H1 (cell line): ENCODE measurements at regions not wholly inside any gene's neighbourhood (a gene's known extent, or its start where the extent isn't known, plus 50 kb on each side); places are given as distances from the start of the nearest gene placed in this dataset.

Source experiments
- CTCF ChIA-PET: fragments of 300-600 bp; sonication (Branson Sonifier 250); formaldehyde crosslinking; loops from one replicate; lab custom pipeline; 2021; ENCODE audit not compliant: partially characterized antibody; lab: Charles Lee
- POLR2A ChIA-PET: fragments of 300-600 bp; sonication (Branson Sonifier 250); formaldehyde crosslinking; loops from one replicate; lab custom pipeline; 2021; ENCODE audit warnings: inconsistent platforms; ENCODE audit not compliant: partially characterized antibody; lab: Charles Lee
- DNase-seq, 2 experiments: peaks; one replicate each; pipeline versions ENCODE4 v3.0.0 to v3.0.0-alpha.2; 2010 to 2022; ENCODE audit warnings: low spot score in 2 of 2, low read depth in 1 of 2, mixed read lengths in 1 of 2
- FAIRE-seq: peaks from 2 replicates; lab custom pipeline; 2011; peaks lifted over from hg19 to GRCh38; lab: Jason Lieb, UNC
- H2AFZ ChIP-seq: 2 replicates; pipeline ENCODE4 v1.8.1; 2012; ENCODE audit warnings: low read length, inconsistent platforms
- H2AK5ac ChIP-seq: 2 replicates; pipeline ENCODE4 v1.6.1; 2013; ENCODE audit warnings: low read depth, low read length
- H2BK120ac ChIP-seq: replicated peaks from 2 replicates; pipeline ENCODE3; 2013; ENCODE audit warnings: low read depth, low read length, inconsistent platforms
- H2BK12ac ChIP-seq: 2 replicates; pipeline ENCODE4 v1.6.1; 2013; ENCODE audit warnings: low read depth, low read length
- H2BK15ac ChIP-seq: 2 replicates; pipeline ENCODE4 v1.6.1; 2013; ENCODE audit warnings: low read length
- H2BK20ac ChIP-seq: 2 replicates; pipeline ENCODE4 v1.6.1; 2013; ENCODE audit warnings: low read length
- H2BK5ac ChIP-seq: 2 replicates; pipeline ENCODE4 v1.6.1; 2013; ENCODE audit warnings: low read depth, low read length
- H3K14ac ChIP-seq: 2 replicates; pipeline ENCODE4 v1.6.1; 2013; ENCODE audit warnings: inconsistent platforms; ENCODE audit not compliant: insufficient read length
- H3K18ac ChIP-seq: 2 replicates; pipeline ENCODE4 v1.6.1; 2013; ENCODE audit warnings: low read length; ENCODE audit errors: extremely low read depth
- H3K23ac ChIP-seq: 2 replicates; pipeline ENCODE4 v1.6.1; 2013; ENCODE audit warnings: inconsistent platforms; ENCODE audit not compliant: insufficient read length
- H3K23me2 ChIP-seq: 2 replicates; pipeline ENCODE4 v1.6.1; 2013; ENCODE audit warnings: low read depth, low read length
- H3K27ac ChIP-seq: 2 replicates; pipeline ENCODE4 v1.6.1; 2011; ENCODE audit warnings: low read depth, low read length, inconsistent platforms
- H3K27me3 ChIP-seq, 4 experiments: replicated peaks in 1 of 4; 1 replicate in 1 of 4; 2 replicates in 3 of 4; pipeline versions ENCODE4 v1.6.1 to v1.8.1; 2011 to 2013; ENCODE audit warnings: low read length in 3 of 4, mild to moderate bottlenecking in 3 of 4, inconsistent platforms in 2 of 4, mixed read lengths in 2 of 4, moderate library complexity in 1 of 4; ENCODE audit not compliant: control insufficient read depth in 3 of 4, insufficient read depth in 3 of 4; ENCODE audit errors: extremely low read depth in 1 of 4
- H3K36me3 ChIP-seq, 4 experiments: 2 replicates each; pipeline versions ENCODE4 v1.6.1 to v1.8.1; 2011 to 2013; ENCODE audit warnings: mild to moderate bottlenecking in 4 of 4, low read length in 3 of 4, moderate library complexity in 2 of 4, control low read depth in 1 of 4, inconsistent platforms in 1 of 4; ENCODE audit not compliant: insufficient read depth in 4 of 4, control insufficient read depth in 2 of 4
- H3K4ac ChIP-seq: replicated peaks from 2 replicates; pipeline ENCODE3; 2013; ENCODE audit warnings: low read length, low read depth, mixed read lengths, inconsistent platforms; ENCODE audit not compliant: insufficient read length
- H3K4me1 ChIP-seq, 4 experiments: replicated peaks in 1 of 4; 1 replicate in 1 of 4; 2 replicates in 3 of 4; pipeline versions ENCODE4 v1.6.1 to v1.8.1; 2011 to 2013; ENCODE audit warnings: low read length in 3 of 4, inconsistent platforms in 2 of 4, mixed read lengths in 1 of 4; ENCODE audit not compliant: insufficient read depth in 4 of 4, control insufficient read depth in 3 of 4
- H3K4me2 ChIP-seq, 2 experiments: 2 replicates each; pipeline versions ENCODE4 v1.6.1 to v1.8.1; 2011 to 2013; ENCODE audit warnings: low read depth in 2 of 2, low read length in 2 of 2, control low read depth in 1 of 2, inconsistent platforms in 1 of 2, mild to moderate bottlenecking in 1 of 2; ENCODE audit not compliant: insufficient read depth in 1 of 2
- H3K4me3 ChIP-seq, 4 experiments: fragments of 200-600, 300-600 bp in 1 of 4; sonication (generic), shearing (Covaris generic), sonication (Bioruptor Twin) in 1 of 4; 2 replicates each; pipeline versions ENCODE4 v1.5.1 to v1.8.1; 2011 to 2016; ENCODE audit warnings: low read length in 4 of 4, low read depth in 3 of 4, control low read depth in 2 of 4, inconsistent platforms in 2 of 4, mild to moderate bottlenecking in 2 of 4, mixed read lengths in 1 of 4, moderate library complexity in 1 of 4; ENCODE audit not compliant: insufficient read depth in 2 of 4; ENCODE audit errors: extremely low read depth in 1 of 4
- H3K56ac ChIP-seq: replicated peaks from 2 replicates; pipeline ENCODE3; 2013; ENCODE audit warnings: low read depth, mild to moderate bottlenecking, mixed read lengths, low read length, inconsistent platforms; ENCODE audit not compliant: insufficient read length
- H3K79me1 ChIP-seq: 2 replicates; pipeline ENCODE4 v1.6.1; 2013; ENCODE audit warnings: low read depth, low read length, control low read depth
- H3K79me2 ChIP-seq, 2 experiments: 2 replicates each; pipeline versions ENCODE4 v1.6.1 to v1.8.1; 2012 to 2013; ENCODE audit warnings: low read length in 2 of 2, mild to moderate bottlenecking in 2 of 2, inconsistent platforms in 1 of 2; ENCODE audit not compliant: insufficient read depth in 2 of 2, control insufficient read depth in 1 of 2
- H3K9ac ChIP-seq, 4 experiments: replicated peaks in 1 of 4; 1 replicate in 1 of 4; 2 replicates in 3 of 4; pipeline versions ENCODE4 v1.6.1 to v1.8.1; 2011 to 2013; ENCODE audit warnings: low read depth in 3 of 4, low read length in 3 of 4, control low read depth in 2 of 4, mild to moderate bottlenecking in 2 of 4, moderate library complexity in 2 of 4, inconsistent platforms in 1 of 4; ENCODE audit errors: extremely low read depth in 1 of 4
- H3K9me3 ChIP-seq, 2 experiments: 2 replicates each; pipeline versions ENCODE4 v1.6.1 to v1.8.1; 2012 to 2013; ENCODE audit warnings: mild to moderate bottlenecking in 2 of 2, moderate library complexity in 2 of 2, control low read depth in 1 of 2, inconsistent platforms in 1 of 2, low read depth in 1 of 2, low read length in 1 of 2, mixed read lengths in 1 of 2; ENCODE audit not compliant: insufficient read depth in 2 of 2
- H4K20me1 ChIP-seq, 2 experiments: replicated peaks in 1 of 2; 2 replicates each; pipeline versions ENCODE3 to v1.8.1; 2011 to 2013; ENCODE audit warnings: inconsistent platforms in 2 of 2, low read length in 2 of 2, mild to moderate bottlenecking in 1 of 2; ENCODE audit not compliant: insufficient read depth in 2 of 2, control insufficient read depth in 1 of 2
- H4K5ac ChIP-seq: 2 replicates; pipeline ENCODE4 v1.6.1; 2013; ENCODE audit warnings: low read length, low read depth, mixed read lengths, inconsistent platforms; ENCODE audit not compliant: insufficient read length
- H4K8ac ChIP-seq: 2 replicates; pipeline ENCODE4 v1.8.0; 2013; ENCODE audit warnings: mild to moderate bottlenecking, moderate library complexity, low read length, inconsistent platforms; ENCODE audit not compliant: insufficient read depth; ENCODE audit errors: extremely low read depth
- H4K91ac ChIP-seq: replicated peaks from 2 replicates; pipeline ENCODE3; 2013; ENCODE audit warnings: low read length, mixed read lengths, inconsistent platforms; ENCODE audit not compliant: insufficient read length
- EGR1 ChIP-seq: IDR thresholded peaks from 2 replicates; pipeline ENCODE4 v1.6.1; 2011; ENCODE audit warnings: low read depth, low read length, borderline replicate concordance
- GABPA ChIP-seq: IDR thresholded peaks from 2 replicates; pipeline ENCODE4 v1.6.1; 2011; ENCODE audit warnings: mild to moderate bottlenecking, low read length, moderate library complexity, borderline replicate concordance; ENCODE audit not compliant: insufficient read depth
- HDAC2 ChIP-seq, 2 experiments: fragments of 300-600 bp in 1 of 2; sonication (generic) in 1 of 2; IDR thresholded peaks; 2 replicates each; pipeline ENCODE4 v1.6.1; 2011 to 2012; ENCODE audit warnings: low read depth in 2 of 2, low read length in 2 of 2, mild to moderate bottlenecking in 2 of 2, moderate library complexity in 2 of 2, borderline replicate concordance in 1 of 2, inconsistent platforms in 1 of 2
- MAFK ChIP-seq: IDR thresholded peaks from 2 replicates; pipeline ENCODE4 v1.6.1; 2012; ENCODE audit warnings: low read depth, mild to moderate bottlenecking, improper control_type of control experiment, low read length
- POLR2AphosphoS5 ChIP-seq: IDR thresholded peaks from 2 replicates; pipeline ENCODE4 v1.6.1; 2011; ENCODE audit warnings: low read depth, low read length
- SIX5 ChIP-seq: IDR thresholded peaks from 2 replicates; pipeline ENCODE4 v1.6.1; 2011; ENCODE audit warnings: mild to moderate bottlenecking, low read depth, low read length
- SP1 ChIP-seq: IDR thresholded peaks from 2 replicates; pipeline ENCODE4 v1.6.1; 2011; ENCODE audit warnings: low read depth, low read length
- TAF7 ChIP-seq: optimal IDR thresholded peaks from 2 replicates; pipeline ENCODE3; 2011; ENCODE audit warnings: low read depth, mild to moderate bottlenecking, inconsistent platforms, low read length, moderate library complexity, borderline replicate concordance
- TEAD4 ChIP-seq: IDR thresholded peaks from 2 replicates; pipeline ENCODE4 v1.6.1; 2012; ENCODE audit warnings: low read depth, low read length, inconsistent platforms, mixed read lengths
- WGBS, 2 experiments: shearing (Covaris generic) in 1 of 2; methylation state at CpG; one replicate each; pipeline versions ENCODE4 v1.1.6 to v1.1.7; 2013 to 2015; ENCODE audit warnings: low lambda C conversion rate in 2 of 2, mixed read lengths in 2 of 2, inconsistent platforms in 1 of 2, low coverage in 1 of 2, missing lambda C conversion rate in 1 of 2; ENCODE audit not compliant: insufficient replicate concordance in 2 of 2, insufficient coverage in 1 of 2, insufficient read length in 1 of 2; ENCODE audit errors: extremely low coverage in 1 of 2, missing lambda C conversion rate in 1 of 2; 5-methylcytosine and 5-hydroxymethylcytosine counted together
- TF ChIP-seq, protein P1 (sequence below): IDR thresholded peaks from 2 replicates; pipeline ENCODE4 v1.6.1; 2012; ENCODE audit warnings: inconsistent platforms

DNA sequence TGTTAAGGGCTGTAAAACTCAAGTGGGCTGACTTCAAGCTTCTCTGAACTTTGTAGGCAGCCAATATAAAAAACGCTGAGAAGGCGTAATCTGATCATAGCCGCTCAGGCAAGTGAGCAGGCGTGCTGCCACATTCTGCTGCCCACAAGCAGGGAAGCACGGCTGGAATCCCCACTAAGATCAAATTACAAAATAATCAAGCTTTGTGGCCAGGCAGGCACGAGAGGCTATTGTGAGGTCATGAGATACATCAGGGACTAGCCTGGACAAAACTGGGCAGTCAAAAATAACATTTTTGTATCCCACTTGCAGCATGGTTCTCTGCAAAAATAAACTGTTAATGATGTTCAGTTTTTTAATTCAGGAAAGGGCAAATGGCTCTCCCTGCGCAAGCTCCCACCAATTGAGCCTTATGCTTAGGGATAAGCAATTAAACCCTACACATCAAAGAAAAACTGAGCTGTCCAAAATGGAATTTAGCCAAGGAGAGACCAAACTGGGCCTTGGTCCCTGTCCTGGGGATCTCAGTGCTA is 64.0 kb downstream of the POU5F2 start:
- FAIRE-seq: peak; percentile 84
- Histone ChIP-seq H3K4me2 (peak overlapping the region; percentile 43 to 47), H3K27ac (no peak overlapping the region), H3K4me3 (peak overlapping the region in 1 of 4 experiments; percentile 5; a peak in 1 of 8 replicates)
- no peak for TF ChIP-seq EGR1
- TF ChIP-seq, protein P1, sequence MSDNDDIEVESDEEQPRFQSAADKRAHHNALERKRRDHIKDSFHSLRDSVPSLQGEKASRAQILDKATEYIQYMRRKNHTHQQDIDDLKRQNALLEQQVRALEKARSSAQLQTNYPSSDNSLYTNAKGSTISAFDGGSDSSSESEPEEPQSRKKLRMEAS: peak; percentile 44; the same call in 1 of the 2 replicates
- TF ChIP-seq HDAC2 (IDR thresholded peaks at IDR 0.05; ENCODE audit: borderline replicate concordance in 1 of 2, low read depth in 2 of 2, low read length in 2 of 2): 0 out of 4 replicates have a peak, but pooled peaks of 1 of the 2 experiments have one; percentile 43
- TF ChIP-seq POLR2AphosphoS5: no peak
- TF ChIP-seq GABPA: no peak
- TF ChIP-seq SIX5: peak; percentile 30
- TF ChIP-seq SP1: 0 out of 2 replicates have a peak, but pooled peaks have one; percentile 33
- TF ChIP-seq TAF7: peak; percentile 19
- TF ChIP-seq MAFK: peak; percentile 97
- peak; percentile 56; the same call in 1 of the 2 replicates for TF ChIP-seq TEAD4
- TF ChIP-seq, all 59 proteins: peak for 7
- no peak overlapping the region for H3K4ac ChIP-seq
- no peaks in the 10 kb centered on the region for H3K27me3 ChIP-seq
- no peak overlapping the region for H2AK5ac ChIP-seq
- 0 out of 2 replicates have a peak overlapping the region, but pooled peaks have one; percentile 1 for H2AFZ ChIP-seq
- H3K18ac ChIP-seq: no peak overlapping the region
- no peaks in the 10 kb centered on the region for H3K36me3 ChIP-seq
- no peaks in the 10 kb centered on the region for H4K20me1 ChIP-seq
- ChIA-PET POLR2A (interaction anchor here (0.6 to 1.4 kb wide), 3 partner anchors 9 to 722 kb away, joined by 3 read pairs; no protein-coding TSS in a partner anchor), CTCF (interaction anchor here (0.6 to 0.9 kb wide), 2 partner anchors 13 to 24 kb away, joined by 3 read pairs; no protein-coding TSS in a partner anchor)
- 0 out of 2 replicates have a peak overlapping the region, but pooled peaks have one; percentile 36 for H2BK20ac ChIP-seq
- H2BK15ac ChIP-seq: no peak overlapping the region
- no peaks in the 10 kb centered on the region for H3K23me2 ChIP-seq
- H4K5ac ChIP-seq: no peak overlapping the region
- H3K79me2 ChIP-seq: no peaks in the 10 kb centered on the region
- no peak overlapping the region for H3K14ac ChIP-seq
- H3K4me1 ChIP-seq: peaks cover 0 to 7% (median 6%) of the 10 kb centered on the region in 4 experiments; a peak in 6 of 7 replicates
- peak overlapping the region; percentile 67; the same call in 1 of the 2 replicates for H2BK5ac ChIP-seq
- peak overlapping the region in 1 of 4 experiments; percentile 34; a peak in 1 of 7 replicates for H3K9ac ChIP-seq
- H3K56ac ChIP-seq: no peak overlapping the region
- no peaks in the 10 kb centered on the region for H3K79me1 ChIP-seq
- 29% methylated on average over 7 of the region's 7 CpGs; no CpG with 5 or more reads in 1 of the 2 experiments for WGBS, 2 experiments
- peak in 1 of 2 experiments; percentile 13 for DNase-seq
- no peaks in the 10 kb centered on the region for H3K9me3 ChIP-seq
- H2BK12ac ChIP-seq: no peak overlapping the region; the same call in 1 of the 2 replicates
- no peak overlapping the region for H4K91ac ChIP-seq
- H3K23ac ChIP-seq: no peak overlapping the region
- no peak overlapping the region for H2BK120ac ChIP-seq
- H4K8ac ChIP-seq: no peak overlapping the region
